ENCODE measurements at regions not wholly inside any gene's neighbourhood (a gene's known extent, or its start where the extent isn't known, plus 50 kb on each side); places are given as distances from the start of the nearest gene placed in this dataset.
A peak's percentile ranks its signal among the peaks of the same experiment; 100 is the strongest.

- Histone ChIP-seq H3K36me3 (ENCODE audit: control insufficient read depth, insufficient read depth, low read length) (no peaks in the 10 kb centered on the region), H3K27me3 (ENCODE audit: control insufficient read depth, insufficient read depth, low read length) (no peaks in the 10 kb centered on the region), H3K4me3 (ENCODE audit: low read depth, low read length) (no peak overlapping the region)
- peak; percentile 89 for DNase-seq (ENCODE audit: low read depth)
- TF ChIP-seq CTCF (IDR thresholded peaks at IDR 0.05; ENCODE audit: insufficient read depth, low read length, severe bottlenecking): no peak
- FAIRE-seq: no peak
Measured at GRCh38 chr14:29370024-29370423, 557.6 kb downstream of the PRKD1 start.

- Histone ChIP-seq H3K36me3 (ENCODE audit: control insufficient read depth, insufficient read depth, low read length) (no peaks in the 10 kb centered on the region), H3K27me3 (ENCODE audit: control insufficient read depth, insufficient read depth, low read length) (no peaks in the 10 kb centered on the region), H3K4me3 (ENCODE audit: low read depth, low read length) (no peak overlapping the region)
- TF ChIP-seq CTCF (IDR thresholded peaks at IDR 0.05; ENCODE audit: insufficient read depth, low read length, severe bottlenecking): no peak
- DNase-seq (ENCODE audit: low read depth): no peak
- FAIRE-seq: no peak
Measured at GRCh38 chr14:29376237-29376636, 551.4 kb downstream of the PRKD1 start.

- H3K27me3 ChIP-seq (ENCODE audit: control insufficient read depth, insufficient read depth, low read length): no peaks in the 10 kb centered on the region
- FAIRE-seq: no peak
- no peak for DNase-seq (ENCODE audit: low read depth)
Measured at GRCh38 chr14:29380826-29381225, 546.8 kb downstream of the PRKD1 start.

GRCh38 chr14:29388571-29388970 lies 539.1 kb downstream of the PRKD1 start:
- FAIRE-seq (no peak), DNase-seq (ENCODE audit: low read depth) (no peak)
- no peak for TF ChIP-seq CTCF (IDR thresholded peaks at IDR 0.05; ENCODE audit: insufficient read depth, low read length, severe bottlenecking)
- H3K27me3 ChIP-seq (ENCODE audit: control insufficient read depth, insufficient read depth, low read length): peaks cover 3% of the 10 kb centered on the region
- H3K4me3 ChIP-seq (ENCODE audit: low read depth, low read length): no peak overlapping the region
- H3K36me3 ChIP-seq (ENCODE audit: control insufficient read depth, insufficient read depth, low read length): no peaks in the 10 kb centered on the region

More at GRCh38 chr14:29380826-29381225, 546.8 kb downstream of the PRKD1 start:
- Histone ChIP-seq H3K36me3 (ENCODE audit: control insufficient read depth, insufficient read depth, low read length) (no peaks in the 10 kb centered on the region), H3K4me3 (ENCODE audit: low read depth, low read length) (no peak overlapping the region)
- TF ChIP-seq CTCF (IDR thresholded peaks at IDR 0.05; ENCODE audit: insufficient read depth, low read length, severe bottlenecking): no peak

GRCh38 chr14:29390081-29390832 lies 537.4 kb downstream of the PRKD1 start:
- FAIRE-seq: no peak
- H3K4me3 ChIP-seq (ENCODE audit: low read depth, low read length): no peak overlapping the region
- no peak for TF ChIP-seq CTCF (IDR thresholded peaks at IDR 0.05; ENCODE audit: insufficient read depth, low read length, severe bottlenecking)
- H3K36me3 ChIP-seq (ENCODE audit: control insufficient read depth, insufficient read depth, low read length): no peaks in the 10 kb centered on the region
- DNase-seq (ENCODE audit: low read depth): no peak
- peaks cover 3% of the 10 kb centered on the region for H3K27me3 ChIP-seq (ENCODE audit: control insufficient read depth, insufficient read depth, low read length)

GRCh38 chr14:29391231-29391630 lies 536.4 kb downstream of the PRKD1 start:
- no peak for FAIRE-seq
- peaks cover 3% of the 10 kb centered on the region for H3K27me3 ChIP-seq (ENCODE audit: control insufficient read depth, insufficient read depth, low read length)
- TF ChIP-seq CTCF (IDR thresholded peaks at IDR 0.05; ENCODE audit: insufficient read depth, low read length, severe bottlenecking): no peak

More at GRCh38 chr14:29391231-29391630, 536.4 kb downstream of the PRKD1 start:
- H3K4me3 ChIP-seq (ENCODE audit: low read depth, low read length): no peak overlapping the region
- no peak for DNase-seq (ENCODE audit: low read depth)
- no peaks in the 10 kb centered on the region for H3K36me3 ChIP-seq (ENCODE audit: control insufficient read depth, insufficient read depth, low read length)
